Activated CD8-positive, alpha-beta memory T cell treated with anti-CD3 and anti-CD28 coated beads, Interleukin-2, amount 10 ng/mL, durations not matched to agents 7 days and 5 days (primary cell): ENCODE measurements at regions not wholly inside any gene's neighbourhood (a gene's known extent, or its start where the extent isn't known, plus 50 kb on each side); places are given as distances from the start of the nearest gene placed in this dataset.

ENCODE experiments used
- ATAC-seq: fragments of 150-1000 bp; cut with Tn5 transposase; one replicate; pipeline ENCODE4 v1.10.0; 2021; ENCODE audit warnings: moderate library complexity
- CTCF ChIA-PET: fragments of 350-600 bp; sonication (Branson Sonifier 250); formaldehyde crosslinking; loops from one replicate; lab custom pipeline; 2021; ENCODE audit warnings: antibody characterized with exemption; lab: Charles Lee
- DNase-seq: peaks from one replicate; pipeline ENCODE4 v3.0.0-alpha.2; 2020
- H3K27ac Mint-ChIP-seq: one replicate; pipeline ENCODE4 v1.8.0; 2021; ENCODE audit warnings: mild to moderate bottlenecking, mixed read lengths
- H3K27me3 Mint-ChIP-seq: one replicate; pipeline ENCODE4 v1.8.0; 2021; ENCODE audit warnings: mixed read lengths
- H3K36me3 Mint-ChIP-seq: one replicate; pipeline ENCODE4 v1.8.0; 2021; ENCODE audit warnings: mild to moderate bottlenecking, mixed read lengths
- H3K4me1 Mint-ChIP-seq: one replicate; pipeline ENCODE4 v1.8.0; 2021; ENCODE audit warnings: mixed read lengths
- H3K4me3 Mint-ChIP-seq: one replicate; pipeline ENCODE4 v1.8.0; 2021; ENCODE audit warnings: mild to moderate bottlenecking, moderate library complexity, mixed read lengths
- H3K9me3 Mint-ChIP-seq: one replicate; pipeline ENCODE4 v1.8.0; 2022; ENCODE audit warnings: low read depth, mixed read lengths

GRCh38 chr1:96306809-96307560 lies 414.6 kb upstream of the PTBP2 start:
- H3K27ac Mint-ChIP-seq = no peak overlapping the region
- DNase-seq (no peak), ATAC-seq (no peak)
- no peaks in the 10 kb centered on the region for H3K36me3 Mint-ChIP-seq
- no peaks in the 10 kb centered on the region for H3K27me3 Mint-ChIP-seq
- H3K4me3 Mint-ChIP-seq = no peak overlapping the region
- H3K9me3 Mint-ChIP-seq = peaks cover 4% of the 10 kb centered on the region
- CTCF ChIA-PET = no interaction called here
- no peaks in the 10 kb centered on the region for H3K4me1 Mint-ChIP-seq

GRCh38 chr1:96308314-96308713 lies 413.3 kb upstream of the PTBP2 start:
- CTCF ChIA-PET = no interaction called here
- Mint-ChIP-seq H3K9me3 (peaks cover 4% of the 10 kb centered on the region), H3K4me1 (no peaks in the 10 kb centered on the region), H3K27ac (no peak overlapping the region), H3K4me3 (no peak overlapping the region), H3K27me3 (no peaks in the 10 kb centered on the region), H3K36me3 (no peaks in the 10 kb centered on the region)
- DNase-seq (no peak), ATAC-seq (no peak)

- Mint-ChIP-seq H3K4me1 (no peaks in the 10 kb centered on the region), H3K9me3 (peaks cover 4% of the 10 kb centered on the region), H3K4me3 (no peak overlapping the region), H3K27me3 (no peaks in the 10 kb centered on the region), H3K36me3 (no peaks in the 10 kb centered on the region), H3K27ac (no peak overlapping the region)
- no peak for DNase-seq
- no peak for ATAC-seq
- CTCF ChIA-PET = no interaction called here
Measured at GRCh38 chr1:96309783-96310182, 411.8 kb upstream of the PTBP2 start.

GRCh38 chr1:96313216-96313615 lies 408.4 kb upstream of the PTBP2 start:
- Mint-ChIP-seq H3K4me1 (no peaks in the 10 kb centered on the region), H3K4me3 (no peak overlapping the region), H3K9me3 (peaks cover 2% of the 10 kb centered on the region), H3K27ac (no peak overlapping the region), H3K27me3 (no peaks in the 10 kb centered on the region), H3K36me3 (no peaks in the 10 kb centered on the region)
- DNase-seq (no peak), ATAC-seq (no peak)
- CTCF ChIA-PET = no interaction called here

GRCh38 chr1:96329121-96329520 lies 392.5 kb upstream of the PTBP2 start:
- H3K36me3 Mint-ChIP-seq = no peaks in the 10 kb centered on the region
- no peak overlapping the region for H3K4me3 Mint-ChIP-seq
- CTCF ChIA-PET = no interaction called here
- H3K27me3 Mint-ChIP-seq = no peaks in the 10 kb centered on the region
- DNase-seq (no peak), ATAC-seq (no peak)
- peaks cover 2% of the 10 kb centered on the region for H3K9me3 Mint-ChIP-seq
- no peak overlapping the region for H3K27ac Mint-ChIP-seq
- H3K4me1 Mint-ChIP-seq = no peaks in the 10 kb centered on the region

- H3K4me3 Mint-ChIP-seq = no peak overlapping the region
- H3K27me3 Mint-ChIP-seq = no peaks in the 10 kb centered on the region
- no peak for DNase-seq
- no peak overlapping the region for H3K27ac Mint-ChIP-seq
- H3K4me1 Mint-ChIP-seq = no peaks in the 10 kb centered on the region
- ATAC-seq = no peak
- H3K36me3 Mint-ChIP-seq = no peaks in the 10 kb centered on the region
- peaks cover 2% of the 10 kb centered on the region for H3K9me3 Mint-ChIP-seq
- CTCF ChIA-PET = no interaction called here
Measured at GRCh38 chr1:96331596-96331995, 390.0 kb upstream of the PTBP2 start.

GRCh38 chr1:96333522-96334235 lies 387.9 kb upstream of the PTBP2 start:
- ATAC-seq (no peak), DNase-seq (no peak)
- CTCF ChIA-PET = no interaction called here
- H3K4me3 Mint-ChIP-seq = no peak overlapping the region
- H3K4me1 Mint-ChIP-seq = no peaks in the 10 kb centered on the region
- H3K9me3 Mint-ChIP-seq = peaks cover 4% of the 10 kb centered on the region
- H3K27me3 Mint-ChIP-seq = no peaks in the 10 kb centered on the region
- H3K27ac Mint-ChIP-seq = no peak overlapping the region
- H3K36me3 Mint-ChIP-seq = no peaks in the 10 kb centered on the region

GRCh38 chr1:96334236-96334557 lies 387.4 kb upstream of the PTBP2 start:
- no peaks in the 10 kb centered on the region for H3K4me1 Mint-ChIP-seq
- DNase-seq (no peak), ATAC-seq (no peak)
- H3K36me3 Mint-ChIP-seq = no peaks in the 10 kb centered on the region
- H3K27ac Mint-ChIP-seq = no peak overlapping the region
- no peak overlapping the region for H3K4me3 Mint-ChIP-seq
- CTCF ChIA-PET = no interaction called here
- H3K27me3 Mint-ChIP-seq = no peaks in the 10 kb centered on the region
- peaks cover 4% of the 10 kb centered on the region for H3K9me3 Mint-ChIP-seq

- CTCF ChIA-PET = no interaction called here
- H3K4me3 Mint-ChIP-seq = no peak overlapping the region
- no peaks in the 10 kb centered on the region for H3K4me1 Mint-ChIP-seq
- DNase-seq (no peak), ATAC-seq (no peak)
- H3K27ac Mint-ChIP-seq = no peak overlapping the region
- peaks cover 4% of the 10 kb centered on the region for H3K9me3 Mint-ChIP-seq
- H3K36me3 Mint-ChIP-seq = no peaks in the 10 kb centered on the region
- no peaks in the 10 kb centered on the region for H3K27me3 Mint-ChIP-seq
Measured at GRCh38 chr1:96338622-96339021, 383.0 kb upstream of the PTBP2 start.

GRCh38 chr1:96340686-96341085 lies 380.9 kb upstream of the PTBP2 start:
- H3K9me3 Mint-ChIP-seq = peaks cover 7% of the 10 kb centered on the region
- no peak overlapping the region for H3K4me3 Mint-ChIP-seq
- no peaks in the 10 kb centered on the region for H3K27me3 Mint-ChIP-seq
- H3K36me3 Mint-ChIP-seq = no peaks in the 10 kb centered on the region
- CTCF ChIA-PET = no interaction called here
- H3K4me1 Mint-ChIP-seq = no peaks in the 10 kb centered on the region
- DNase-seq (no peak), ATAC-seq (no peak)
- H3K27ac Mint-ChIP-seq = no peak overlapping the region

GRCh38 chr1:96346719-96347118 lies 374.9 kb upstream of the PTBP2 start:
- Mint-ChIP-seq H3K4me1 (no peaks in the 10 kb centered on the region), H3K27me3 (no peaks in the 10 kb centered on the region), H3K36me3 (no peaks in the 10 kb centered on the region), H3K4me3 (no peak overlapping the region), H3K9me3 (peaks cover 4% of the 10 kb centered on the region), H3K27ac (no peak overlapping the region)
- CTCF ChIA-PET = no interaction called here
- ATAC-seq (no peak), DNase-seq (no peak)

- H3K27me3 Mint-ChIP-seq = no peaks in the 10 kb centered on the region
- no peaks in the 10 kb centered on the region for H3K9me3 Mint-ChIP-seq
- H3K36me3 Mint-ChIP-seq = no peaks in the 10 kb centered on the region
- CTCF ChIA-PET = no interaction called here
- no peaks in the 10 kb centered on the region for H3K4me1 Mint-ChIP-seq
- H3K4me3 Mint-ChIP-seq = no peak overlapping the region
- no peak for ATAC-seq
- no peak for DNase-seq
- no peak overlapping the region for H3K27ac Mint-ChIP-seq
Measured at GRCh38 chr1:96349896-96350295, 371.7 kb upstream of the PTBP2 start.

- CTCF ChIA-PET = no interaction called here
- Mint-ChIP-seq H3K4me3 (no peak overlapping the region), H3K27me3 (no peaks in the 10 kb centered on the region), H3K27ac (no peak overlapping the region), H3K36me3 (no peaks in the 10 kb centered on the region), H3K4me1 (no peaks in the 10 kb centered on the region), H3K9me3 (no peaks in the 10 kb centered on the region)
- no peak for DNase-seq
- no peak for ATAC-seq
Measured at GRCh38 chr1:96352733-96353132, 368.9 kb upstream of the PTBP2 start.

GRCh38 chr1:96355521-96355920 lies 366.1 kb upstream of the PTBP2 start:
- Mint-ChIP-seq H3K4me1 (no peaks in the 10 kb centered on the region), H3K4me3 (no peak overlapping the region), H3K27ac (no peak overlapping the region), H3K9me3 (no peaks in the 10 kb centered on the region), H3K36me3 (no peaks in the 10 kb centered on the region), H3K27me3 (no peaks in the 10 kb centered on the region)
- CTCF ChIA-PET = no interaction called here
- no peak for DNase-seq
- ATAC-seq = no peak
